PC-3 (cell line): ENCODE measurements at regions not wholly inside any gene's neighbourhood (a gene's known extent, or its start where the extent isn't known, plus 50 kb on each side); places are given as distances from the start of the nearest gene placed in this dataset.

Experiments used
- EZH2 ChIP-seq: fragments of 300-600 bp; sonication (generic); IDR thresholded peaks from one replicate; pipeline ENCODE4 v1.6.1; 2017; ENCODE audit warnings: antibody characterized with exemption, mild to moderate bottlenecking, low read length; ENCODE audit not compliant: unreplicated experiment
- EZH2phosphoT487 ChIP-seq: fragments of 300-600 bp; sonication (generic); IDR thresholded peaks from 2 replicates; pipeline ENCODE4 v1.6.1; 2018; ENCODE audit warnings: mild to moderate bottlenecking, antibody characterized with exemption, low read length, borderline replicate concordance
- TF ChIP-seq, protein P1 (sequence below): fragments of 300-600 bp; sonication (generic); conservative IDR thresholded peaks from 2 replicates; pipeline ENCODE4 v1.5.1; 2017; ENCODE audit warnings: antibody characterized with exemption, low read depth, mild to moderate bottlenecking, low read length

DNA sequence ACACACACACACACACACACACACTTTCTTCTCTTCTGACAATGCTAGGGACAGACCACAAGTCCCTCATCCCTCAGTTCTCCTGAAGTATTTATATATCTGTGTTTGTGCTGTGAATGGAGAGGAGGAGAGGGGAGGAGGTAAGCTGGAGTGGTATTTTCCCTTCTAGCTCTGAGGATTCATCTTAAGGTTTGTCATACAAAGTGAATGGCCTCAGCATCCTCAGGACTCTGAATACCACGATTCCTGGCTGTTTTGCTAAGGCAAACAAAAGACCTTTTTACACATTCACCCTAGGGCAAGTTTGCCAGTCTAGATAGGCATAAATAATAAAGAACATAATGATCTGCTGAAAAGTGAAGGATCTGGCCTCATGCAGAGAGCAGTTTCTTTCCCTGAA, 65.7 kb upstream of the CHMP2B start:
- TF ChIP-seq, protein P1, sequence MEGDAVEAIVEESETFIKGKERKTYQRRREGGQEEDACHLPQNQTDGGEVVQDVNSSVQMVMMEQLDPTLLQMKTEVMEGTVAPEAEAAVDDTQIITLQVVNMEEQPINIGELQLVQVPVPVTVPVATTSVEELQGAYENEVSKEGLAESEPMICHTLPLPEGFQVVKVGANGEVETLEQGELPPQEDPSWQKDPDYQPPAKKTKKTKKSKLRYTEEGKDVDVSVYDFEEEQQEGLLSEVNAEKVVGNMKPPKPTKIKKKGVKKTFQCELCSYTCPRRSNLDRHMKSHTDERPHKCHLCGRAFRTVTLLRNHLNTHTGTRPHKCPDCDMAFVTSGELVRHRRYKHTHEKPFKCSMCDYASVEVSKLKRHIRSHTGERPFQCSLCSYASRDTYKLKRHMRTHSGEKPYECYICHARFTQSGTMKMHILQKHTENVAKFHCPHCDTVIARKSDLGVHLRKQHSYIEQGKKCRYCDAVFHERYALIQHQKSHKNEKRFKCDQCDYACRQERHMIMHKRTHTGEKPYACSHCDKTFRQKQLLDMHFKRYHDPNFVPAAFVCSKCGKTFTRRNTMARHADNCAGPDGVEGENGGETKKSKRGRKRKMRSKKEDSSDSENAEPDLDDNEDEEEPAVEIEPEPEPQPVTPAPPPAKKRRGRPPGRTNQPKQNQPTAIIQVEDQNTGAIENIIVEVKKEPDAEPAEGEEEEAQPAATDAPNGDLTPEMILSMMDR, result no peak
- TF ChIP-seq EZH2, result no peak
- no peak for TF ChIP-seq EZH2phosphoT487
